Tibial nerve (tissue), 4 donors: ENCODE measurements at regions not wholly inside any gene's neighbourhood (a gene's known extent, or its start where the extent isn't known, plus 50 kb on each side); places are given as distances from the start of the nearest gene placed in this dataset.

Experiments
- DNase-seq, 2 donors: peaks; one replicate each; pipeline ENCODE4 v3.0.0-alpha.2; 2019; ENCODE audit warnings: low spot score in 2 of 2
- H3K27ac ChIP-seq, 4 donors: fragments of 200-600 bp; sonication (generic) in 3 of 4; one replicate each; pipeline ENCODE4 v1.5.1; 2017 to 2019; ENCODE audit warnings: mild to moderate bottlenecking in 1 of 4
- H3K27me3 ChIP-seq, 2 donors: fragments of 200-600 bp; sonication (generic) in 1 of 2; one replicate each; pipeline versions ENCODE4 v1.5.1 to v1.6.0; 2017 to 2019
- H3K36me3 ChIP-seq, 3 donors: fragments of 200-600 bp; sonication (generic); one replicate each; pipeline ENCODE4 v1.5.1; 2018 to 2019
- H3K4me1 ChIP-seq, 4 donors: fragments of 200-600 bp; sonication (generic) in 3 of 4; one replicate each; pipeline ENCODE4 v1.5.1; 2017 to 2019
- H3K4me3 ChIP-seq, 4 donors: fragments of 200-600 bp; sonication (generic) in 3 of 4; one replicate each; pipeline ENCODE4 v1.5.1; 2017 to 2019; ENCODE audit warnings: mild to moderate bottlenecking in 1 of 4, moderate library complexity in 1 of 4
- H3K9me3 ChIP-seq, 4 donors: fragments of 200-600 bp; sonication (generic) in 3 of 4; one replicate each; pipeline ENCODE4 v1.5.1; 2017 to 2019
- EP300 ChIP-seq, 2 donors: sonication (generic); formaldehyde crosslinking; IDR thresholded peaks; one replicate each; pipeline ENCODE4 v1.6.1; 2017; ENCODE audit warnings: antibody characterized with exemption in 2 of 2, mild to moderate bottlenecking in 1 of 2
- POLR2A ChIP-seq, 2 donors: fragments of 450-650 bp; IDR thresholded peaks; one replicate each; pipeline ENCODE4 v1.6.1; 2017; ENCODE audit warnings: antibody characterized with exemption in 2 of 2, mild to moderate bottlenecking in 2 of 2, moderate library complexity in 2 of 2
- WGBS, 2 donors: methylation state at CpG; one replicate each; pipeline ENCODE4 v1.1.5; 2018; 5-methylcytosine and 5-hydroxymethylcytosine counted together
- TF ChIP-seq, protein P1 (sequence below), 5 experiments: fragments of 200-600 bp in 3 of 5; fragments of 450-650 bp in 2 of 5; sonication (generic) in 3 of 5; IDR thresholded peaks; one replicate each; pipeline ENCODE4 v1.5.1; 2016 to 2019; ENCODE audit warnings: antibody characterized with exemption in 5 of 5, mild to moderate bottlenecking in 3 of 5, moderate library complexity in 2 of 5

GRCh38 chr5:167639273-167639672 lies 652.2 kb upstream of the WWC1 start:
- Histone ChIP-seq H3K9me3 (no peaks in the 10 kb centered on the region), H3K4me1 (peaks cover 0 to 2% (median 0%) of the 10 kb centered on the region in 4 donors), H3K36me3 (no peaks in the 10 kb centered on the region), H3K27ac (no peak overlapping the region), H3K4me3 (no peak overlapping the region), H3K27me3 (no peaks in the 10 kb centered on the region)
- WGBS, 2 donors = 22 to 36% methylated on average over 1 of the region's 1 CpG
- TF ChIP-seq, protein P1, sequence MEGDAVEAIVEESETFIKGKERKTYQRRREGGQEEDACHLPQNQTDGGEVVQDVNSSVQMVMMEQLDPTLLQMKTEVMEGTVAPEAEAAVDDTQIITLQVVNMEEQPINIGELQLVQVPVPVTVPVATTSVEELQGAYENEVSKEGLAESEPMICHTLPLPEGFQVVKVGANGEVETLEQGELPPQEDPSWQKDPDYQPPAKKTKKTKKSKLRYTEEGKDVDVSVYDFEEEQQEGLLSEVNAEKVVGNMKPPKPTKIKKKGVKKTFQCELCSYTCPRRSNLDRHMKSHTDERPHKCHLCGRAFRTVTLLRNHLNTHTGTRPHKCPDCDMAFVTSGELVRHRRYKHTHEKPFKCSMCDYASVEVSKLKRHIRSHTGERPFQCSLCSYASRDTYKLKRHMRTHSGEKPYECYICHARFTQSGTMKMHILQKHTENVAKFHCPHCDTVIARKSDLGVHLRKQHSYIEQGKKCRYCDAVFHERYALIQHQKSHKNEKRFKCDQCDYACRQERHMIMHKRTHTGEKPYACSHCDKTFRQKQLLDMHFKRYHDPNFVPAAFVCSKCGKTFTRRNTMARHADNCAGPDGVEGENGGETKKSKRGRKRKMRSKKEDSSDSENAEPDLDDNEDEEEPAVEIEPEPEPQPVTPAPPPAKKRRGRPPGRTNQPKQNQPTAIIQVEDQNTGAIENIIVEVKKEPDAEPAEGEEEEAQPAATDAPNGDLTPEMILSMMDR (IDR thresholded peaks at IDR 0.05) = no peak
- no peak for TF ChIP-seq POLR2A (IDR thresholded peaks at IDR 0.05)
- no peak for TF ChIP-seq EP300 (IDR thresholded peaks at IDR 0.05)
- DNase-seq = no peak

GRCh38 chr5:167639766-167640165 lies 651.7 kb upstream of the WWC1 start:
- Histone ChIP-seq H3K4me1 (peaks cover 0 to 2% (median 0%) of the 10 kb centered on the region in 4 donors), H3K36me3 (no peaks in the 10 kb centered on the region), H3K9me3 (no peaks in the 10 kb centered on the region), H3K4me3 (no peak overlapping the region), H3K27me3 (no peaks in the 10 kb centered on the region), H3K27ac (no peak overlapping the region)
- TF ChIP-seq, protein P1 (IDR thresholded peaks at IDR 0.05) = no peak
- TF ChIP-seq POLR2A (IDR thresholded peaks at IDR 0.05) (no peak), EP300 (IDR thresholded peaks at IDR 0.05) (no peak)
- no peak for DNase-seq

DNA sequence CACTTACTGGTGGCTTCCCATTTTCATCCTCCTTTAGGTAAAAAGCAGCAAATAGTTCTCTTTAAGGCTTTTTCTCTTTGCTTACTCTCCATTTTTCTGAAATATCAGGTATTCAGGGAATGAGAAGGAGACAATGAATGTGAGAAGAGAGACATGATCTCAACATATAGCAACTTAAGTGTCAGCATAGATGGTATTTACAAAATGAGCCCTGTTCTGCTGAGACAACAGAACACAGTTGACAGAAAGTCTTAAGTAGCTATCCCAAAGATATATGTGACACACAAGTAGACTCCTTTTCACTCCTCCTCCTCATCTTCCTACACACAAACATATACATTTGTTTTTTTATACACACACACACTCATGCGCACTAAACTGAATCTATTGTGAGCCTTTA lies 649.3 kb upstream of the WWC1 start:
- WGBS, 2 donors = 93% methylated on average over 1 of the region's 1 CpG
- no peaks in the 10 kb centered on the region for H3K36me3 ChIP-seq
- no peak for DNase-seq
- no peak overlapping the region for H3K27ac ChIP-seq
- H3K4me1 ChIP-seq = peaks cover 0 to 2% (median 0%) of the 10 kb centered on the region in 4 donors
- TF ChIP-seq POLR2A (IDR thresholded peaks at IDR 0.05) (no peak), EP300 (IDR thresholded peaks at IDR 0.05) (no peak)
- TF ChIP-seq, protein P1 (IDR thresholded peaks at IDR 0.05) = no peak
- H3K4me3 ChIP-seq = no peak overlapping the region
- no peaks in the 10 kb centered on the region for H3K27me3 ChIP-seq
- no peaks in the 10 kb centered on the region for H3K9me3 ChIP-seq

- 47 to 55% methylated on average over 9 of the region's 9 CpGs for WGBS, 2 donors
These were observed 648.5 kb upstream of the WWC1 start for GRCh38 chr5:167642779-167643517.

More at GRCh38 chr5:167642779-167643517, 648.5 kb upstream of the WWC1 start:
- TF ChIP-seq, protein P1 (IDR thresholded peaks at IDR 0.05) = no peak
- TF ChIP-seq POLR2A (IDR thresholded peaks at IDR 0.05) = no peak
- no peak for TF ChIP-seq EP300 (IDR thresholded peaks at IDR 0.05)
- H3K4me3 ChIP-seq = no peak overlapping the region
- H3K4me1 ChIP-seq = peaks cover 0 to 2% (median 0%) of the 10 kb centered on the region in 4 donors
- no peaks in the 10 kb centered on the region for H3K9me3 ChIP-seq
- no peak overlapping the region for H3K27ac ChIP-seq
- no peaks in the 10 kb centered on the region for H3K36me3 ChIP-seq
- DNase-seq = no peak
- no peaks in the 10 kb centered on the region for H3K27me3 ChIP-seq
